GM12873 (cell line): ENCODE measurements at regions not wholly inside any gene's neighbourhood (a gene's known extent, or its start where the extent isn't known, plus 50 kb on each side); places are given as distances from the start of the nearest gene placed in this dataset.

Source experiments
- CTCF ChIP-seq: IDR thresholded peaks from 2 replicates; pipeline ENCODE4 v1.5.1; 2012; ENCODE audit warnings: low read depth, mild to moderate bottlenecking, moderate library complexity, low read length, control low read depth; ENCODE audit not compliant: insufficient read depth; ENCODE audit errors: missing control alignments

GRCh38 chr5:105726093-105726492 lies 1944.6 kb downstream of the EFNA5 start:
- no peak for TF ChIP-seq CTCF

DNA sequence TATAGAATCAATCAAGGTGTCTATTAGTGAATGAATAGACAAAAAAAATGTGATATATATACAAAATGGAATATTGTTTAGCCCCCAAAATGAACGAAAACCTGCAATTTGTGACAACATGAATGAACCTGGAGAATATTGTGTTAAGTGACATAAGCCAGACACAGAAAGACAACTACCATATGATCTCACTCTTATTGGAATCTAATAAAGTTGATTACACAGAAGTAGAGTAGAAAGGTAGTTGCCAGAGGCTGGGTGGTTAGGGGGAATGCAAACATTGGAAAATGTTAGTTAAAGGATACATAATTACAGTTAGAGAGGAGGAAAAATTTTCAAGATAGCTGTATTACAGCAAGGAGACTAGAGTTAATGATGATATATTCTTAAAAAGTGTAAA lies 1962.3 kb downstream of the EFNA5 start:
- no peak for TF ChIP-seq CTCF

- TF ChIP-seq CTCF: no peak
Observed at GRCh38 chr5:105702323-105702722, 1968.4 kb downstream of the EFNA5 start.

GRCh38 chr5:105696440-105696839 lies 1974.3 kb downstream of the EFNA5 start:
- no peak for TF ChIP-seq CTCF

GRCh38 chr5:105695941-105696340 lies 1974.8 kb downstream of the EFNA5 start:
- no peak for TF ChIP-seq CTCF

DNA sequence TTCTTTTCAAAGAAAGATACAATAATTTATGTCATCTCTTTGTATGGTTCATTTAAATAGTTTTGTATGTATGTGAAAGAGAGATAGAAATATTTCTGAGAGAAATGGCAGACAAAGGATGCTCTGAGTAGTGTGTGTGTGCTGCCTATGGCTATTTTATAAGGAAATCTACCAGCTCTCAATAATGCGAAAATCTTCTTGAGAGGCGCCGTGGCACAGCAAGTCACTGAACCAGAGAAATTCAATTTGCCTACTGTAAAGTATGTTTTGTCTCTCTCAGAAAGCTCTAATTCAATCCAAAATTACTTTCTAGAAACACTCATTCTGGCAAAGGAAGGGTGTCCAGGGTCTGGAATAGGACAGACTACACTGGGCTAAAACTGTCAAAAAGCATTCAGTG lies 1981.1 kb downstream of the EFNA5 start:
- TF ChIP-seq CTCF: no peak

DNA sequence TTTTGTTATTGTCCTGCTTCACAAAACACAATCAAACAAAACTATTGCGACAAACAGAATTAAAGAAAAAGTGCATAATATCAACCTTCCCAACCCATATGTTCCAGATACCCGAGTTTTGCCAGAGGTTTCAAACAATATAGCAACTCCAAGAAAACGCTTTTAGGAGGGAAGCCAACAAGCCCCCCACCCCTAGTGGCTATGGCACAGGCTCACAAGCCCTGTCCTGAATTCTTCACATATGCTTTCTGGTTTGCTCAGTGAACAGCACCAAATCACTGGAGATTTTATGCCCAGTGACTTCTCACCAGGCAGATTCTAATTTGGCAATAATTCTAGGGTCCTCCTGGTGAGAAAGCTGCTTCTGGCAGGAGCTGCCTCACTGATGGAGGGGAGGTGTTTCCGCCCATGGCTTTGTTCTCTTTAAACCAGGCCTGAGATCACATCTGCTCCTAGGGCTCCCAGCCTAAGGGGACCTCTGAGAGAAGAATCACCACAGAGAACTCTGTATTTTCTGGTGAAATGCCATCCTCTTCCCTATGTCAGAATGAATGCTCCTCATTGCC lies 1982.4 kb downstream of the EFNA5 start:
- TF ChIP-seq CTCF: no peak
